ENCODE measurements at regions not wholly inside any gene's neighbourhood (a gene's known extent, or its start where the extent isn't known, plus 50 kb on each side); places are given as distances from the start of the nearest gene placed in this dataset.

GRCh38 chr13:100837631-100838030 lies 163.0 kb upstream of the TMTC4 start:
- H3K9ac ChIP-seq (ENCODE audit: low read length) = no peak overlapping the region
- H2AK5ac ChIP-seq (ENCODE audit: low read length) = no peak overlapping the region
- H3K18ac ChIP-seq (ENCODE audit: low read length) = no peak overlapping the region
- H3K27me3 ChIP-seq (ENCODE audit: insufficient read depth, low read length) = no peaks in the 10 kb centered on the region
- H2BK5ac ChIP-seq (ENCODE audit: low read depth, low read length, poor library complexity) = no peak overlapping the region
- no peak overlapping the region for H2BK120ac ChIP-seq (ENCODE audit: insufficient read depth, low read length, poor library complexity)
- H3K36me3 ChIP-seq (ENCODE audit: control insufficient read depth in 1 of 2, insufficient read depth in 2 of 2, low read length in 2 of 2) = no peaks in the 10 kb centered on the region
- no peak overlapping the region for H2BK12ac ChIP-seq (ENCODE audit: low read length)
- no peak overlapping the region for H2AFZ ChIP-seq (ENCODE audit: insufficient read depth, low read length, poor library complexity)
- H3K79me1 ChIP-seq (ENCODE audit: low read length) = no peaks in the 10 kb centered on the region
- no peaks in the 10 kb centered on the region for H3K79me2 ChIP-seq (ENCODE audit: control insufficient read depth, insufficient read depth, low read length, poor library complexity)
- H3K4me2 ChIP-seq (ENCODE audit: low read length) = no peak overlapping the region
- H3K4ac ChIP-seq (ENCODE audit: low read depth, low read length) = no peak overlapping the region
- H3K23ac ChIP-seq (ENCODE audit: low read length) = peak overlapping the region; percentile 59
- no peak overlapping the region for H4K12ac ChIP-seq (ENCODE audit: low read depth, low read length)
- no peak overlapping the region for H4K91ac ChIP-seq (ENCODE audit: low read depth, low read length)
- H3K27ac ChIP-seq (ENCODE audit: low read depth, low read length) = no peak overlapping the region
- no peaks in the 10 kb centered on the region for H3K9me3 ChIP-seq (ENCODE audit: insufficient read depth, low read depth, low read length)
- DNase-seq = no peak
- no peaks in the 10 kb centered on the region for H3K4me1 ChIP-seq (ENCODE audit: control insufficient read depth in 1 of 2, insufficient read depth in 2 of 2, low read length in 2 of 2)
- H3K14ac ChIP-seq (ENCODE audit: low read length) = no peak overlapping the region
- WGBS (ENCODE audit: extremely low coverage, insufficient coverage, insufficient read length) = no CpG with 5 or more reads among the region's 1 CpG
- H3K4me3 ChIP-seq (ENCODE audit: low read depth, low read length) = no peak overlapping the region
- no peak overlapping the region for H4K8ac ChIP-seq (ENCODE audit: low read depth, low read length)

GRCh38 chr13:100836711-100837110 lies 162.1 kb upstream of the TMTC4 start:
- Histone ChIP-seq H3K4ac (ENCODE audit: low read depth, low read length) (no peak overlapping the region), H3K79me1 (ENCODE audit: low read length) (no peaks in the 10 kb centered on the region), H2AK5ac (ENCODE audit: low read length) (no peak overlapping the region), H3K9me3 (ENCODE audit: insufficient read depth, low read depth, low read length) (no peaks in the 10 kb centered on the region), H3K18ac (ENCODE audit: low read length) (no peak overlapping the region), H2BK12ac (ENCODE audit: low read length) (no peak overlapping the region), H3K27me3 (ENCODE audit: insufficient read depth, low read length) (no peaks in the 10 kb centered on the region), H3K14ac (ENCODE audit: low read length) (no peak overlapping the region), H4K12ac (ENCODE audit: low read depth, low read length) (no peak overlapping the region), H3K79me2 (ENCODE audit: control insufficient read depth, insufficient read depth, low read length, poor library complexity) (no peaks in the 10 kb centered on the region), H3K36me3 (ENCODE audit: control insufficient read depth in 1 of 2, insufficient read depth in 2 of 2, low read length in 2 of 2) (no peaks in the 10 kb centered on the region), H4K8ac (ENCODE audit: low read depth, low read length) (no peak overlapping the region), H3K4me2 (ENCODE audit: low read length) (no peak overlapping the region), H4K91ac (ENCODE audit: low read depth, low read length) (no peak overlapping the region), H3K4me3 (ENCODE audit: low read depth, low read length) (no peak overlapping the region), H3K9ac (ENCODE audit: low read length) (no peak overlapping the region), H3K4me1 (ENCODE audit: control insufficient read depth in 1 of 2, insufficient read depth in 2 of 2, low read length in 2 of 2) (no peaks in the 10 kb centered on the region), H3K23ac (ENCODE audit: low read length) (no peak overlapping the region), H2BK120ac (ENCODE audit: insufficient read depth, low read length, poor library complexity) (no peak overlapping the region), H2BK5ac (ENCODE audit: low read depth, low read length, poor library complexity) (no peak overlapping the region), H2AFZ (ENCODE audit: insufficient read depth, low read length, poor library complexity) (no peak overlapping the region), H3K27ac (ENCODE audit: low read depth, low read length) (no peak overlapping the region)
- WGBS (ENCODE audit: extremely low coverage, insufficient coverage, insufficient read length) = no CpG with 5 or more reads among the region's 4 CpGs
- DNase-seq = no peak

DNA sequence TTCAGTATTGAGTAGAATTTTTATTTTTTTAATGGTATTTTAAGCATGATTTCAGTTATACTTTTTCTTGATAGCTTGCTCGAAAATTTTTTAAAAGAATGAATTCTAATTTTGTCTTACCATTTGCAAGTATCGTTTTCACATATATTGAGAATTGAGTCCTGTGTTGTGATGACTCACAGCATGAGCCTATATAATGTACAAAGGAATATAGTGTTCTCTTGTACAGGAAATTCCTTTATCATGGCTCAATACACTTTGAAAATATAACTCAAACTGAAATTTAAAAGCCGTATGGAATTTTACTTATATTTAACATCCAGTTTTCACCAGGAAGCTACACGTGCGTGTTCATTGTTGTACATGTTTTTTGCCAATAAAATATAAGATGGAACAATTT lies 161.1 kb upstream of the TMTC4 start:
- Histone ChIP-seq H3K79me2 (ENCODE audit: control insufficient read depth, insufficient read depth, low read length, poor library complexity) (no peaks in the 10 kb centered on the region), H4K8ac (ENCODE audit: low read depth, low read length) (no peak overlapping the region), H3K14ac (ENCODE audit: low read length) (no peak overlapping the region), H2BK120ac (ENCODE audit: insufficient read depth, low read length, poor library complexity) (no peak overlapping the region), H2AFZ (ENCODE audit: insufficient read depth, low read length, poor library complexity) (no peak overlapping the region), H3K4me3 (ENCODE audit: low read depth, low read length) (no peak overlapping the region), H2AK5ac (ENCODE audit: low read length) (no peak overlapping the region), H3K27ac (ENCODE audit: low read depth, low read length) (no peak overlapping the region), H3K18ac (ENCODE audit: low read length) (no peak overlapping the region), H4K12ac (ENCODE audit: low read depth, low read length) (no peak overlapping the region), H2BK5ac (ENCODE audit: low read depth, low read length, poor library complexity) (no peak overlapping the region), H2BK12ac (ENCODE audit: low read length) (no peak overlapping the region), H3K79me1 (ENCODE audit: low read length) (no peaks in the 10 kb centered on the region), H3K23ac (ENCODE audit: low read length) (no peak overlapping the region), H3K36me3 (ENCODE audit: control insufficient read depth in 1 of 2, insufficient read depth in 2 of 2, low read length in 2 of 2) (no peaks in the 10 kb centered on the region), H3K4me2 (ENCODE audit: low read length) (no peak overlapping the region), H4K91ac (ENCODE audit: low read depth, low read length) (no peak overlapping the region), H3K4ac (ENCODE audit: low read depth, low read length) (no peak overlapping the region), H3K9ac (ENCODE audit: low read length) (no peak overlapping the region), H3K4me1 (ENCODE audit: control insufficient read depth in 1 of 2, insufficient read depth in 2 of 2, low read length in 2 of 2) (no peaks in the 10 kb centered on the region), H3K9me3 (ENCODE audit: insufficient read depth, low read depth, low read length) (no peaks in the 10 kb centered on the region), H3K27me3 (ENCODE audit: insufficient read depth, low read length) (no peaks in the 10 kb centered on the region)
- no CpG with 5 or more reads among the region's 5 CpGs for WGBS (ENCODE audit: extremely low coverage, insufficient coverage, insufficient read length)
- no peak for DNase-seq

GRCh38 chr13:100833427-100833826 lies 158.8 kb upstream of the TMTC4 start:
- Histone ChIP-seq H3K4ac (ENCODE audit: low read depth, low read length) (no peak overlapping the region), H2AK5ac (ENCODE audit: low read length) (no peak overlapping the region), H3K9me3 (ENCODE audit: insufficient read depth, low read depth, low read length) (no peaks in the 10 kb centered on the region), H3K4me1 (ENCODE audit: control insufficient read depth in 1 of 2, insufficient read depth in 2 of 2, low read length in 2 of 2) (no peaks in the 10 kb centered on the region), H2AFZ (ENCODE audit: insufficient read depth, low read length, poor library complexity) (no peak overlapping the region), H3K23ac (ENCODE audit: low read length) (no peak overlapping the region), H3K14ac (ENCODE audit: low read length) (no peak overlapping the region), H3K4me2 (ENCODE audit: low read length) (no peak overlapping the region), H4K91ac (ENCODE audit: low read depth, low read length) (no peak overlapping the region), H4K8ac (ENCODE audit: low read depth, low read length) (no peak overlapping the region), H3K4me3 (ENCODE audit: low read depth, low read length) (no peak overlapping the region), H3K36me3 (ENCODE audit: control insufficient read depth in 1 of 2, insufficient read depth in 2 of 2, low read length in 2 of 2) (no peaks in the 10 kb centered on the region), H4K12ac (ENCODE audit: low read depth, low read length) (no peak overlapping the region), H2BK120ac (ENCODE audit: insufficient read depth, low read length, poor library complexity) (no peak overlapping the region), H3K18ac (ENCODE audit: low read length) (no peak overlapping the region), H3K27ac (ENCODE audit: low read depth, low read length) (no peak overlapping the region), H3K79me2 (ENCODE audit: control insufficient read depth, insufficient read depth, low read length, poor library complexity) (no peaks in the 10 kb centered on the region), H2BK12ac (ENCODE audit: low read length) (no peak overlapping the region), H3K9ac (ENCODE audit: low read length) (no peak overlapping the region), H2BK5ac (ENCODE audit: low read depth, low read length, poor library complexity) (no peak overlapping the region), H3K27me3 (ENCODE audit: insufficient read depth, low read length) (no peaks in the 10 kb centered on the region), H3K79me1 (ENCODE audit: low read length) (no peaks in the 10 kb centered on the region)
- no peak for DNase-seq
- WGBS (ENCODE audit: extremely low coverage, insufficient coverage, insufficient read length) = no CpG with 5 or more reads among the region's 6 CpGs

Data from trophoblast cell (in vitro differentiated cells and primary cell).